HUES48 (cell line): ENCODE measurements at regions not wholly inside any gene's neighbourhood (a gene's known extent, or its start where the extent isn't known, plus 50 kb on each side); places are given as distances from the start of the nearest gene placed in this dataset.
A peak's percentile ranks its signal among the peaks of the same experiment; 100 is the strongest.

Experiments used
- H3K27ac ChIP-seq: one replicate; pipeline ENCODE4 v1.7.0; 2013; ENCODE audit warnings: low read depth, low read length, inconsistent platforms
- H3K27me3 ChIP-seq: 2 replicates; pipeline ENCODE4 v1.6.1; 2013; ENCODE audit warnings: mild to moderate bottlenecking, low read length; ENCODE audit not compliant: control insufficient read depth, insufficient read depth
- H3K36me3 ChIP-seq: 2 replicates; pipeline ENCODE4 v1.6.1; 2013; ENCODE audit warnings: low read length; ENCODE audit not compliant: control insufficient read depth, insufficient read depth
- H3K4me1 ChIP-seq: 2 replicates; pipeline ENCODE4 v1.6.1; 2013; ENCODE audit warnings: mild to moderate bottlenecking, low read length; ENCODE audit not compliant: control insufficient read depth, insufficient read depth
- H3K4me3 ChIP-seq: 2 replicates; pipeline ENCODE4 v1.5.1; 2013; ENCODE audit warnings: mild to moderate bottlenecking, low read depth, low read length
- H3K9ac ChIP-seq: 2 replicates; pipeline ENCODE4 v1.6.1; 2013; ENCODE audit warnings: mild to moderate bottlenecking, low read depth, low read length, moderate library complexity
- H3K9me3 ChIP-seq: 2 replicates; pipeline ENCODE4 v1.6.1; 2013; ENCODE audit warnings: low read length; ENCODE audit not compliant: control insufficient read depth, insufficient read depth

DNA sequence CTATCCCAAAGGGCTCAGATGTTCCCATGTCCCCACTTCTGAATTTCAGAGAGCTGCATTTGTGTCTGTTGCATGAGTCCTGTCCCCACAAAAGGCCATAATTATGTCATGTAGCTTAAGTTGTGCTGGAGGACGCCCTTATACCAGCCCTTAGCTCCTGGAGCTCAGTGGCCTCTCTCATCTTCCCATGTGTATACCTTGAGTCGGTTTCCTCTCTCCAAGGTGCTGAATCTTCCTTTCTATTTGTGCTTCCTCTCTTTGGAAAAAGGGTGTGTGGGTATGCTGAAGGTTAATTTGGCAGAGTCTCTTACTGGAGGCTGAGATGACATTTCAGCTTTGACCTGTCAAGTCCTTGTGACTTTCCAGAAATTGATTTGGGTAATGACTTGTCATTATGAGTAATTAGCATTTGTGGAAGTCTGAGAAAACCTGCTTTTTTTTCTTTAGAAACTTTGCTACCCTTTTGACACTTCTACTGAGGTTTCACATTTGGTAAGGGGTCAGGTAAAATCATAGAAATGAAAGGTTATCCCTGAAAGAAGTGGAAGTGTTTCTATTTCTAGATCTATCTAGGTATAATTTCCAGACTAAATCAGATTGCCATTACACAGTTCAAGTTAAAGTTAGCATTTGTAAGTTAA is 185.4 kb downstream of the ABCC12 start:
- Histone ChIP-seq H3K9me3 (no peaks in the 10 kb centered on the region), H3K27me3 (no peaks in the 10 kb centered on the region), H3K4me3 (no peak overlapping the region), H3K36me3 (no peaks in the 10 kb centered on the region), H3K4me1 (peaks cover 12% of the 10 kb centered on the region), H3K9ac (no peak overlapping the region), H3K27ac (no peak overlapping the region)

DNA sequence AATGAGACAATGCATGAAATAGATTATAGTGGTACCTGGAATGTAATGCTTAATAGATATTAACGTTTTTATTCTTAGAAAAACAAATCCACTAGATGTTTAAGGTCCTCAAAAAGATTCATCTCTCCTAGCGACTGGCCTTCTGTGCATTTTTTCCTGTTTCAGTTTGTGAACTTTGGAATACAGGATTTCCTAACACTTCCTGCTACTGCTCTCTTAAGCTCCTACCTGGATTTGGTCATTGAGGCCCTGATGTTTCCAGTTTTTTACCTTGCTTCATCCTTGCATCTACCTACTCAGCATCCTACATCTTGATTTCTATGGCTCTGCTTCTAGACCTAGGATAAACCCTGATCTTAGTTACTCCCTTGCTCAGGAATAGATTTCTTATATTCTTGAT is 188.4 kb downstream of the ABCC12 start:
- no peak overlapping the region for H3K4me3 ChIP-seq
- no peaks in the 10 kb centered on the region for H3K36me3 ChIP-seq
- no peak overlapping the region for H3K9ac ChIP-seq
- H3K9me3 ChIP-seq: no peaks in the 10 kb centered on the region
- H3K27me3 ChIP-seq: no peaks in the 10 kb centered on the region
- H3K27ac ChIP-seq: no peak overlapping the region
- H3K4me1 ChIP-seq: peaks cover 25% of the 10 kb centered on the region

DNA sequence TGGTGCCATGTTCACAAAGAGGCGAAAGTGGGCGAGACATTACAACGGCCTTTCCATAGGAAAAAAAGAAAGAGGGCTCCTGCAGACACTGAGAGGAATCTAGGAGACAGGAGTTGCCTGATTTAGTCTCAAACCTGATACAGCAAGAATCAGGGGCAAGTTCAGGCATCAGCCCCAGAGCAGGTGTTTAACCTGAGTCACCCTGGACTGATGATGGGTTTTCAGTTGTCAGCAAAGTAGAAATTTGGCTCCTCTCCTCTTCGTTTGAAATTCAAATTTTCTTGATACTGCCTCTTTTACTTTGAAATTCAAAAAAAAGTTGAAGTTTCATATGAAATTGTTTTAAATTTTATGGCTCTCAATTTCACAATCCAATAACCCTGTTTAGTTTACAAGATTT is 189.5 kb downstream of the ABCC12 start:
- H3K4me1 ChIP-seq: peaks cover 25% of the 10 kb centered on the region
- no peaks in the 10 kb centered on the region for H3K27me3 ChIP-seq
- H3K9ac ChIP-seq: no peak overlapping the region
- no peaks in the 10 kb centered on the region for H3K9me3 ChIP-seq
- H3K4me3 ChIP-seq: no peak overlapping the region
- H3K36me3 ChIP-seq: no peaks in the 10 kb centered on the region
- no peak overlapping the region for H3K27ac ChIP-seq

- peaks cover 25% of the 10 kb centered on the region for H3K4me1 ChIP-seq
Measured at GRCh38 chr16:47965439-47965838, 190.4 kb downstream of the ABCC12 start.

DNA sequence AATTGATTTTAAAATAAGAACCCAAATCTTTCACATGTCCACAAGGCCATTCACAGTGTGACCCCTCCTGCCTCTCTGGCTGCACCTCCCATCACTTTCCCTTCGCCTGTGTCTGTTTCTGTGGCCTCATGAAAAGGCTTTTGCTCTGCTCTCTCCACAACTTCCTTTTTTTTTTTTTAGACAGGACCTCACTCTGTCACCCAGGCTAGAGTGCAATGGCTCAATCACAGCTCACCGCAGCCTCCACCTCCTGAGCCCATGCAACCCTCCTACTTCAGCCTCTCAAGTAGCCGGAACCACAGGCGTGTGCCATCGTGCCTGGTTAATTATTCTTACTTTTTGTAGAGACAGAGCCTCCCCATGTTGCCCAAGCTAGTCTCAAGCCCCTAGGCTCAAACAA is 197.1 kb downstream of the ABCC12 start:
- H3K9ac ChIP-seq: no peak overlapping the region
- peaks cover 2% of the 10 kb centered on the region; the same call in 1 of the 2 replicates for H3K4me1 ChIP-seq
- no peaks in the 10 kb centered on the region for H3K9me3 ChIP-seq
- H3K4me3 ChIP-seq: no peak overlapping the region
- H3K27ac ChIP-seq: no peak overlapping the region
- H3K27me3 ChIP-seq: no peaks in the 10 kb centered on the region
- H3K36me3 ChIP-seq: no peaks in the 10 kb centered on the region

More at GRCh38 chr16:47965439-47965838, 190.4 kb downstream of the ABCC12 start:
- no peak overlapping the region for H3K9ac ChIP-seq
- H3K27me3 ChIP-seq: no peaks in the 10 kb centered on the region
- H3K27ac ChIP-seq: peak overlapping the region; percentile 92
- no peak overlapping the region for H3K4me3 ChIP-seq
- no peaks in the 10 kb centered on the region for H3K9me3 ChIP-seq
- H3K36me3 ChIP-seq: no peaks in the 10 kb centered on the region

GRCh38 chr16:47956916-47957315 is 198.9 kb downstream of the ABCC12 start:
- Histone ChIP-seq H3K4me1 (no peaks in the 10 kb centered on the region), H3K9me3 (no peaks in the 10 kb centered on the region), H3K27me3 (no peaks in the 10 kb centered on the region), H3K4me3 (no peak overlapping the region), H3K27ac (no peak overlapping the region), H3K9ac (no peak overlapping the region), H3K36me3 (no peaks in the 10 kb centered on the region)

DNA sequence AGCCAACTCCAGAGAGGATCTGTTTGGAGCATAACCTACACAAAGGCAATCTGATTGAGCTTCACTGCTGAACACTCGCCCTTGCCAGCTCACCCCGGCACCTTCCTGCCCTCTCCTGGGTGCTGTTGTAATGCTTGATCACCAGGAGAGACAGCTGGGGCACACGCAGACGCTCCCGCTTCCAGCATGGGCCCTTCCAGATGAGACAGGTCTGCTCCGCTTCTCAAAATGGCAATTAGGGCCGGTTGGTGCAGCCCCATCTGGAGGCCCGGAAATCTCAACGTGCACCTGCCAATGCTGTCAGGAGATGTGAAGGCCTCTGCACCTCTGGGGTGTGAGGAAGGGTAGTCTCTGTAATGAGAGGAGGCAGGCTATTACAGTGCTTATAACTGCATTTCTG is 206.1 kb downstream of the ABCC12 start:
- Histone ChIP-seq H3K9me3 (no peaks in the 10 kb centered on the region), H3K36me3 (no peaks in the 10 kb centered on the region), H3K27me3 (no peaks in the 10 kb centered on the region), H3K9ac (no peak overlapping the region), H3K27ac (no peak overlapping the region), H3K4me1 (no peaks in the 10 kb centered on the region), H3K4me3 (no peak overlapping the region)

- no peak overlapping the region for H3K9ac ChIP-seq
- H3K27ac ChIP-seq: no peak overlapping the region
- no peaks in the 10 kb centered on the region for H3K9me3 ChIP-seq
- no peaks in the 10 kb centered on the region for H3K27me3 ChIP-seq
- no peaks in the 10 kb centered on the region for H3K4me1 ChIP-seq
- H3K36me3 ChIP-seq: no peaks in the 10 kb centered on the region
- no peak overlapping the region for H3K4me3 ChIP-seq
Measured at GRCh38 chr16:47949276-47949675, 206.5 kb downstream of the ABCC12 start.

GRCh38 chr16:47947723-47948122 is 208.1 kb downstream of the ABCC12 start:
- Histone ChIP-seq H3K4me1 (no peaks in the 10 kb centered on the region), H3K27ac (no peak overlapping the region), H3K4me3 (no peak overlapping the region), H3K9me3 (no peaks in the 10 kb centered on the region), H3K36me3 (no peaks in the 10 kb centered on the region), H3K9ac (no peak overlapping the region), H3K27me3 (no peaks in the 10 kb centered on the region)

GRCh38 chr16:47946092-47946491 is 209.7 kb downstream of the ABCC12 start:
- Histone ChIP-seq H3K4me1 (no peaks in the 10 kb centered on the region), H3K9me3 (no peaks in the 10 kb centered on the region), H3K9ac (no peak overlapping the region), H3K27me3 (no peaks in the 10 kb centered on the region), H3K4me3 (no peak overlapping the region), H3K27ac (no peak overlapping the region), H3K36me3 (no peaks in the 10 kb centered on the region)

DNA sequence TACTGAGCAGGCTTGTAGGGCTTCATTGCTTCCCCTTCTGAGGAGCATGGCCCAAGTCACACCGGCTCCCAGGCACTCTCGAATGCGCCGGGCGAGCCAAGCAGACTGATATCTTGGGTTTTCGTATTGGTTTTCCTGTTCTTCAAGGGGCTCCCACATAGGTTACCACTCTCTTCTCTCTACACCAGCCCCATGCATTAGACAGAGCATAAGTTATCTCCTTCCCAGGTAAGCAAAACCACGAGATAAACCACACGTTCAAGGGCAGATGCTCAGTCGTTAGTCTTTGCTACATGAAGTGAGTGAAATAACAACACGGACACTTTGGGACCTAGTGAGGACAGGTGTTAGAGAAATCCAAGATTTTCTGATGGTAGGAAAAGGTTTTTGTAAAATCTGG is 211.2 kb downstream of the ABCC12 start:
- Histone ChIP-seq H3K9ac (no peak overlapping the region), H3K9me3 (no peaks in the 10 kb centered on the region), H3K27me3 (no peaks in the 10 kb centered on the region), H3K4me3 (no peak overlapping the region), H3K4me1 (no peaks in the 10 kb centered on the region), H3K36me3 (no peaks in the 10 kb centered on the region), H3K27ac (no peak overlapping the region)
